OCI-LY1 (cell line): ENCODE measurements at regions not wholly inside any gene's neighbourhood (a gene's known extent, or its start where the extent isn't known, plus 50 kb on each side); places are given as distances from the start of the nearest gene placed in this dataset.

Source experiments
- CTCF ChIP-seq: fragments of 200-600 bp; sonication (generic), shearing (Covaris generic); IDR thresholded peaks from 2 replicates; pipeline ENCODE4 v1.5.1; 2017; ENCODE audit warnings: mild to moderate bottlenecking, antibody characterized with exemption, low read length, moderate library complexity, mixed read lengths
- EZH2 ChIP-seq: fragments of 200-600 bp; sonication (generic), shearing (Covaris generic); IDR thresholded peaks from 2 replicates; pipeline ENCODE4 v1.8.0; 2017; ENCODE audit warnings: borderline replicate concordance, mixed run types, mild to moderate bottlenecking, antibody characterized with exemption, low read length, moderate library complexity, mixed read lengths

- TF ChIP-seq CTCF, result no peak
- TF ChIP-seq EZH2, result no peak
Measured at GRCh38 chr3:112765531-112765930, 81.1 kb downstream of the CD200R1L start.
